Keratinocyte (primary cell): ENCODE measurements at regions not wholly inside any gene's neighbourhood (a gene's known extent, or its start where the extent isn't known, plus 50 kb on each side); places are given as distances from the start of the nearest gene placed in this dataset.

Experiments
- DNase-seq: peaks from one replicate; pipeline ENCODE4 v3.0.0-alpha.2; 2011; ENCODE audit warnings: low read depth, missing footprints, low spot score
- FAIRE-seq: peaks from 2 replicates; lab custom pipeline; 2011; peaks lifted over from hg19 to GRCh38; lab: Jason Lieb, UNC
- H2AFZ ChIP-seq: 2 replicates; pipeline ENCODE4 v1.6.0; 2012; ENCODE audit warnings: low read length, control low read depth, inconsistent platforms; ENCODE audit not compliant: control insufficient read depth
- H3K27ac ChIP-seq: 2 replicates; pipeline ENCODE4 v1.5.1; 2011; ENCODE audit warnings: low read length; ENCODE audit not compliant: control insufficient read depth, insufficient read depth
- H3K27me3 ChIP-seq: 3 replicates; pipeline ENCODE4 v1.6.0; 2011; ENCODE audit warnings: low read length; ENCODE audit not compliant: control insufficient read depth, insufficient read depth; ENCODE audit errors: extremely low read depth
- H3K36me3 ChIP-seq, 2 experiments: 2 replicates in 1 of 2; 3 replicates in 1 of 2; pipeline ENCODE4 v1.5.1; 2011; ENCODE audit warnings: low read length in 2 of 2, mild to moderate bottlenecking in 1 of 2; ENCODE audit not compliant: control insufficient read depth in 2 of 2, insufficient read depth in 2 of 2; ENCODE audit errors: extremely low read depth in 1 of 2
- H3K4me1 ChIP-seq: 3 replicates; pipeline ENCODE4 v1.5.1; 2011; ENCODE audit warnings: low read length; ENCODE audit not compliant: control insufficient read depth, insufficient read depth; ENCODE audit errors: extremely low read depth
- H3K4me2 ChIP-seq: 3 replicates; pipeline ENCODE4 v1.6.0; 2011; ENCODE audit warnings: low read depth, low read length; ENCODE audit not compliant: control insufficient read depth, insufficient read depth; ENCODE audit errors: extremely low read depth
- H3K4me3 ChIP-seq, 3 experiments: fragments of 200-600 bp in 1 of 3; sonication (generic) in 1 of 3; 2 replicates in 2 of 3; 3 replicates in 1 of 3; pipeline ENCODE4 v1.5.1; 2011 to 2016; ENCODE audit warnings: low read length in 3 of 3, mild to moderate bottlenecking in 3 of 3, control low read depth in 2 of 3, inconsistent platforms in 1 of 3, low read depth in 1 of 3, mixed read lengths in 1 of 3, mixed run types in 1 of 3, moderate library complexity in 1 of 3; ENCODE audit not compliant: control insufficient read depth in 2 of 3, insufficient read depth in 2 of 3; ENCODE audit errors: extremely low read depth in 1 of 3
- H3K79me2 ChIP-seq: 2 replicates; pipeline ENCODE4 v1.6.0; 2012; ENCODE audit warnings: low read length; ENCODE audit not compliant: control insufficient read depth, insufficient read depth
- H3K9ac ChIP-seq: 3 replicates; pipeline ENCODE4 v1.6.0; 2011; ENCODE audit warnings: low read length; ENCODE audit not compliant: control insufficient read depth, insufficient read depth; ENCODE audit errors: extremely low read depth
- H3K9me1 ChIP-seq: 3 replicates; pipeline ENCODE4 v1.6.0; 2011; ENCODE audit warnings: low read length; ENCODE audit not compliant: control insufficient read depth, insufficient read depth; ENCODE audit errors: extremely low read depth
- H3K9me3 ChIP-seq: 2 replicates; pipeline ENCODE4 v1.5.1; 2012; ENCODE audit warnings: low read depth, low read length; ENCODE audit not compliant: control insufficient read depth
- H4K20me1 ChIP-seq: 3 replicates; pipeline ENCODE4 v1.6.0; 2011; ENCODE audit warnings: low read length; ENCODE audit not compliant: control insufficient read depth, insufficient read depth; ENCODE audit errors: extremely low read depth
- EZH2 ChIP-seq: IDR thresholded peaks from one replicate; pipeline ENCODE4 v1.6.1; 2012; ENCODE audit warnings: inconsistent platforms, mild to moderate bottlenecking, low read length, moderate library complexity
- dilution Hi-C: fragments of 300-500 bp; cut with MboI; formaldehyde crosslinking; loops from one replicate; pipeline ENCODE4 v1.7.0; 2020; ENCODE audit warnings: low sequenced_read_pairs; ENCODE audit not compliant: extremely low pct_ligation_motif_present
- TF ChIP-seq, protein P1 (sequence below), 3 experiments: IDR thresholded peaks in 1 of 3; conservative IDR thresholded peaks in 1 of 3; optimal IDR thresholded peaks in 1 of 3; 2 replicates in 2 of 3; 3 replicates in 1 of 3; pipeline versions ENCODE3 to v1.5.1; 2011; ENCODE audit warnings: low read length in 3 of 3, mild to moderate bottlenecking in 3 of 3, moderate library complexity in 2 of 3, control low read depth in 1 of 3, inconsistent platforms in 1 of 3; ENCODE audit not compliant: insufficient read depth in 2 of 3; ENCODE audit errors: extremely low read depth in 1 of 3

DNA sequence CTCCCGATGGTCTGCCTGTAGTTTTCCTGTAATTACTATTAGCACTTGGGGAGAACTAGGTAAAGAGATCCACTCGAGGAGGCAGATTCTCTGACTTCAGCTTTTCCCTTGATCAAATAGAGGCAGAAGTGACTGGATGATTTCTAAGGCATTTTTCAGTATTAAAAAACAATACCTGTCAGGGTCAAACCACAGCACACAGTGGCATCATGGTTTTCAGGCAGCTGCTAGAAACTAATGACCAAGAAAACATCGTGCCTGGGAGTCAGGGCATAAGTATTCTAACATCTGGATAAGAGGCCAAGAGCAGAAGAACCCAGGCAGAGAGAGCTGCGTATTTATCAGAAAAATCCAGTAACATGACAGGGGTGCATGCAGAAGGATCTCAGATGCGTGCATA, 419.9 kb downstream of the TUSC7 start:
- H4K20me1 ChIP-seq, result no peaks in the 10 kb centered on the region
- no peaks in the 10 kb centered on the region for H3K36me3 ChIP-seq
- no peak overlapping the region for H2AFZ ChIP-seq
- H3K4me1 ChIP-seq, result no peaks in the 10 kb centered on the region
- FAIRE-seq (no peak), DNase-seq (no peak)
- no peaks in the 10 kb centered on the region for H3K27me3 ChIP-seq
- no peak overlapping the region for H3K9ac ChIP-seq
- H3K4me2 ChIP-seq, result no peak overlapping the region
- no peaks in the 10 kb centered on the region for H3K9me3 ChIP-seq
- dilution Hi-C loops, result no loop called here
- TF ChIP-seq, protein P1, sequence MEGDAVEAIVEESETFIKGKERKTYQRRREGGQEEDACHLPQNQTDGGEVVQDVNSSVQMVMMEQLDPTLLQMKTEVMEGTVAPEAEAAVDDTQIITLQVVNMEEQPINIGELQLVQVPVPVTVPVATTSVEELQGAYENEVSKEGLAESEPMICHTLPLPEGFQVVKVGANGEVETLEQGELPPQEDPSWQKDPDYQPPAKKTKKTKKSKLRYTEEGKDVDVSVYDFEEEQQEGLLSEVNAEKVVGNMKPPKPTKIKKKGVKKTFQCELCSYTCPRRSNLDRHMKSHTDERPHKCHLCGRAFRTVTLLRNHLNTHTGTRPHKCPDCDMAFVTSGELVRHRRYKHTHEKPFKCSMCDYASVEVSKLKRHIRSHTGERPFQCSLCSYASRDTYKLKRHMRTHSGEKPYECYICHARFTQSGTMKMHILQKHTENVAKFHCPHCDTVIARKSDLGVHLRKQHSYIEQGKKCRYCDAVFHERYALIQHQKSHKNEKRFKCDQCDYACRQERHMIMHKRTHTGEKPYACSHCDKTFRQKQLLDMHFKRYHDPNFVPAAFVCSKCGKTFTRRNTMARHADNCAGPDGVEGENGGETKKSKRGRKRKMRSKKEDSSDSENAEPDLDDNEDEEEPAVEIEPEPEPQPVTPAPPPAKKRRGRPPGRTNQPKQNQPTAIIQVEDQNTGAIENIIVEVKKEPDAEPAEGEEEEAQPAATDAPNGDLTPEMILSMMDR (optimal IDR thresholded peaks at IDR 0.05 in 1 of 3, IDR thresholded peaks at IDR 0.05 in 1 of 3, conservative IDR thresholded peaks at IDR 0.05 in 1 of 3; ENCODE audit: extremely low read depth in 1 of 3, insufficient read depth in 2 of 3, low read length in 3 of 3), result no peak
- no peak for TF ChIP-seq EZH2
- H3K79me2 ChIP-seq, result no peaks in the 10 kb centered on the region
- no peak overlapping the region for H3K27ac ChIP-seq
- no peaks in the 10 kb centered on the region for H3K9me1 ChIP-seq
- H3K4me3 ChIP-seq, result no peak overlapping the region

DNA sequence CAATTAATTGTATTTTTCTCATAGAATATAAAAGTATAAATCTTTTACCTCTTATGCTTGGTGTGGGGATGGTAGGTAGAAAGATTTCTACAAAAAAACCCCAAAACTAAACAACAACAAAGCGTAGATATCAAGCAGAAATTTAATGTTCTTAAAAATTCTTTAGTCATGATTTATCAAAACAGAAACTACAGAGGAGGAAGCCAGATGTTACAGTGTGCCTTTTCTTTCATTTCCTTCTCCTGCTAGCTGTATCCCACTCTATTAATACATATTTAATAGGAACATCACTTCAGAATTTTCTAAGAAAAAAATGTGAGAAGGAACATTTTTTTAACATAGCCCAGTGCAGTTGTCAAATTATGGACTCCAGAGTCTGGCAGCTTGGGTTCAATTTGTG, 420.6 kb downstream of the TUSC7 start:
- no peaks in the 10 kb centered on the region for H3K9me3 ChIP-seq
- H2AFZ ChIP-seq, result no peak overlapping the region
- no peaks in the 10 kb centered on the region for H4K20me1 ChIP-seq
- H3K36me3 ChIP-seq, result no peaks in the 10 kb centered on the region
- no peaks in the 10 kb centered on the region for H3K27me3 ChIP-seq
- H3K4me1 ChIP-seq, result no peaks in the 10 kb centered on the region
- TF ChIP-seq, protein P1 (optimal IDR thresholded peaks at IDR 0.05 in 1 of 3, IDR thresholded peaks at IDR 0.05 in 1 of 3, conservative IDR thresholded peaks at IDR 0.05 in 1 of 3; ENCODE audit: extremely low read depth in 1 of 3, insufficient read depth in 2 of 3, low read length in 3 of 3), result no peak
- TF ChIP-seq EZH2, result no peak
- no peaks in the 10 kb centered on the region for H3K79me2 ChIP-seq
- H3K27ac ChIP-seq, result no peak overlapping the region
- DNase-seq (no peak), FAIRE-seq (no peak)
- H3K4me2 ChIP-seq, result no peak overlapping the region
- H3K4me3 ChIP-seq, result no peak overlapping the region
- dilution Hi-C loops, result no loop called here
- H3K9ac ChIP-seq, result no peak overlapping the region
- no peaks in the 10 kb centered on the region for H3K9me1 ChIP-seq
